ENCODE measurements at regions not wholly inside any gene's neighbourhood (a gene's known extent, or its start where the extent isn't known, plus 50 kb on each side); places are given as distances from the start of the nearest gene placed in this dataset.

GRCh38 chr16:48085729-48086128 is 70.1 kb downstream of the ABCC12 start (continued):
- TF ChIP-seq ZNF277 (CRISPR knock-in tag; IDR thresholded peaks at IDR 0.05; ENCODE audit: borderline replicate concordance) (no peak), ZBTB7A (IDR thresholded peaks at IDR 0.05; ENCODE audit: borderline replicate concordance, control insufficient read depth, low read depth, low read length) (no peak), MLX (CRISPR knock-in tag; conservative IDR thresholded peaks at IDR 0.05) (no peak), SMARCB1 (IDR thresholded peaks at IDR 0.05; ENCODE audit: insufficient read length, low read depth) (no peak), SP1 (CRISPR knock-in tag; IDR thresholded peaks at IDR 0.05) (no peak), NCOA1 (IDR thresholded peaks at IDR 0.05; ENCODE audit: low read depth) (no peak)

GRCh38 chr16:48084826-48085225 is 71.0 kb downstream of the ABCC12 start:
- Histone ChIP-seq H3K4me1 (replicated peaks in 1 of 2; ENCODE audit: control insufficient read depth in 2 of 2, insufficient read depth in 2 of 2, low read length in 2 of 2) (no peaks in the 10 kb centered on the region), H3K9me1 (ENCODE audit: control insufficient read depth, insufficient read depth, low read length) (no peaks in the 10 kb centered on the region), H3K9me3 (replicated peaks; ENCODE audit: control insufficient read depth, insufficient read depth, low read depth, low read length) (no peaks in the 10 kb centered on the region), H3K27me3 (ENCODE audit: control insufficient read depth in 2 of 2, insufficient read depth in 2 of 2, low read length in 2 of 2) (peaks cover 13 to 19% of the 10 kb centered on the region in 2 experiments; a peak in 4 of 5 replicates), H3K27ac (ENCODE audit: extremely low read depth, low read depth, low read length) (no peak overlapping the region), H2AFZ (ENCODE audit: low read depth, low read length) (no peak overlapping the region), H3K36me3 (ENCODE audit: control insufficient read depth, insufficient read depth, low read length) (no peaks in the 10 kb centered on the region), H3K4me2 (ENCODE audit: insufficient read depth, low read length) (no peak overlapping the region), H3K9ac (ENCODE audit: insufficient read depth in 1 of 2, low read depth in 2 of 2, low read length in 2 of 2) (no peak overlapping the region), H3K4me3 (no peak overlapping the region), H3K79me2 (ENCODE audit: control insufficient read depth, insufficient read depth, low read length) (no peaks in the 10 kb centered on the region), H4K20me1 (replicated peaks; ENCODE audit: control insufficient read depth, insufficient read depth, low read length) (peaks cover 3% of the 10 kb centered on the region; the same call in 1 of the 2 replicates)
- DNase-seq (ENCODE audit: extremely low read depth in 1 of 4, low spot score in 3 of 4) (no peak), ATAC-seq (no peak), FAIRE-seq (no peak)
- in situ Hi-C loops (cut with MboI) (no loop called here), intact Hi-C loops (cut with micrococcal nuclease) (no loop called here)
- ChIA-PET CTCF (ENCODE audit: low intra/inter-chr PET ratio) (no interaction called here), POLR2A (no interaction called here)
- BruUV-seq (replicated peaks) = no TSS peak
- 3% methylated on average over 7 of the region's 7 CpGs for WGBS (ENCODE audit: insufficient coverage, low coverage, missing lambda C conversion rate)
- TF ChIP-seq SMARCE1 (IDR thresholded peaks at IDR 0.05) (no peak), C11orf30 (IDR thresholded peaks at IDR 0.05; ENCODE audit: low read depth) (no peak), ZBTB2 (IDR thresholded peaks at IDR 0.05) (no peak), ZBTB34 (CRISPR knock-in tag; IDR thresholded peaks at IDR 0.05) (no peak), MIER1 (IDR thresholded peaks at IDR 0.05; ENCODE audit: low read depth) (no peak), ZNF644 (tag; IDR thresholded peaks at IDR 0.05; ENCODE audit: low read depth) (no peak), ELK3 (CRISPR knock-in tag; IDR thresholded peaks at IDR 0.05) (no peak), ZNF584 (CRISPR knock-in tag; IDR thresholded peaks at IDR 0.05; ENCODE audit: low read depth) (no peak)
